OCI-LY1 (cell line): ENCODE measurements at regions not wholly inside any gene's neighbourhood (a gene's known extent, or its start where the extent isn't known, plus 50 kb on each side); places are given as distances from the start of the nearest gene placed in this dataset.

ENCODE experiments used
- H2AFZ ChIP-seq: fragments of 200-600 bp; sonication (generic), shearing (Covaris generic); 2 replicates; pipeline ENCODE4 v1.6.0; 2014; ENCODE audit warnings: antibody characterized with exemption, mild to moderate bottlenecking, low read length
- H3F3A ChIP-seq: fragments of 200-600 bp; sonication (generic), shearing (Covaris generic); 2 replicates; pipeline ENCODE4 v1.6.0; 2014; ENCODE audit warnings: mild to moderate bottlenecking, antibody characterized with exemption, low read length, moderate library complexity; ENCODE audit not compliant: insufficient read depth
- H3K27ac ChIP-seq: fragments of 200-600 bp; sonication (generic); 2 replicates; pipeline ENCODE4 v1.5.1; 2014; ENCODE audit warnings: low read length, mixed run types, mild to moderate bottlenecking, low read depth; ENCODE audit not compliant: poor library complexity, severe bottlenecking
- H3K27me3 ChIP-seq: fragments of 200-600 bp; sonication (generic); 2 replicates; pipeline ENCODE4 v1.6.0; 2014; ENCODE audit warnings: antibody characterized with exemption, mild to moderate bottlenecking, low read length, moderate library complexity; ENCODE audit not compliant: insufficient read depth
- H3K36me3 ChIP-seq: fragments of 200-600 bp; sonication (generic); 2 replicates; pipeline ENCODE4 v1.6.1; 2014; ENCODE audit warnings: mild to moderate bottlenecking, antibody characterized with exemption, low read length, moderate library complexity, mixed read lengths; ENCODE audit not compliant: insufficient read depth
- H3K4me1 ChIP-seq: fragments of 200-600 bp; sonication (generic); 2 replicates; pipeline ENCODE4 v1.5.1; 2014; ENCODE audit warnings: mild to moderate bottlenecking, low read length, moderate library complexity; ENCODE audit not compliant: insufficient read depth, severe bottlenecking
- H3K4me2 ChIP-seq: fragments of 200-600 bp; sonication (generic), shearing (Covaris generic); 2 replicates; pipeline ENCODE4 v1.6.1; 2014; ENCODE audit warnings: low read length
- H3K4me3 ChIP-seq: fragments of 200-600 bp; sonication (generic); 2 replicates; pipeline ENCODE4 v1.5.1; 2014; ENCODE audit warnings: low read length, low read depth, mild to moderate bottlenecking, mixed read lengths; ENCODE audit not compliant: poor library complexity, severe bottlenecking
- H3K79me2 ChIP-seq: fragments of 200-600 bp; shearing (Covaris generic); 2 replicates; pipeline ENCODE4 v1.6.1; 2016; ENCODE audit warnings: mixed run types, low read length, mixed read lengths; ENCODE audit not compliant: insufficient read depth
- H3K9ac ChIP-seq: fragments of 200-600 bp; sonication (generic), shearing (Covaris generic); 2 replicates; pipeline ENCODE4 v1.6.1; 2014; ENCODE audit warnings: mild to moderate bottlenecking, low read length, mixed read lengths
- H3K9me2 ChIP-seq: fragments of 200-600 bp; sonication (generic), shearing (Covaris generic); 2 replicates; pipeline ENCODE4 v1.6.1; 2014; ENCODE audit warnings: low read depth, mild to moderate bottlenecking, low read length, mixed read lengths
- H3K9me3 ChIP-seq: fragments of 200-600 bp; shearing (Covaris generic); 2 replicates; pipeline ENCODE4 v1.6.1; 2014; ENCODE audit warnings: low read length, mixed read lengths
- H4K20me1 ChIP-seq: fragments of 200-600 bp; sonication (generic), shearing (Covaris generic); 2 replicates; pipeline ENCODE4 v1.6.0; 2016; ENCODE audit warnings: mild to moderate bottlenecking, low read length; ENCODE audit not compliant: insufficient read depth
- CTCF ChIP-seq: fragments of 200-600 bp; sonication (generic), shearing (Covaris generic); IDR thresholded peaks from 2 replicates; pipeline ENCODE4 v1.5.1; 2017; ENCODE audit warnings: mild to moderate bottlenecking, antibody characterized with exemption, low read length, moderate library complexity, mixed read lengths
- EZH2 ChIP-seq: fragments of 200-600 bp; sonication (generic), shearing (Covaris generic); IDR thresholded peaks from 2 replicates; pipeline ENCODE4 v1.8.0; 2017; ENCODE audit warnings: borderline replicate concordance, mixed run types, mild to moderate bottlenecking, antibody characterized with exemption, low read length, moderate library complexity, mixed read lengths

- Histone ChIP-seq H2AFZ (no peak overlapping the region), H3K9me3 (no peaks in the 10 kb centered on the region), H3K4me1 (no peaks in the 10 kb centered on the region), H3K4me3 (no peak overlapping the region), H3K27ac (no peak overlapping the region), H3K27me3 (no peaks in the 10 kb centered on the region; the same call in 1 of the 2 replicates), H3K79me2 (no peaks in the 10 kb centered on the region), H3K4me2 (no peak overlapping the region), H3K9me2 (no peaks in the 10 kb centered on the region), H3K9ac (no peak overlapping the region), H3F3A (no peaks in the 10 kb centered on the region), H3K36me3 (no peaks in the 10 kb centered on the region), H4K20me1 (no peaks in the 10 kb centered on the region)
- TF ChIP-seq EZH2 (no peak), CTCF (no peak)
Observed at GRCh38 chr7:94133460-94133859, 129.3 kb upstream of the BET1 start.

- no peaks in the 10 kb centered on the region for H3K36me3 ChIP-seq
- TF ChIP-seq EZH2 (no peak), CTCF (no peak)
- no peak overlapping the region for H2AFZ ChIP-seq
- H3K4me2 ChIP-seq, result no peak overlapping the region
- H3K4me1 ChIP-seq, result no peaks in the 10 kb centered on the region
- no peaks in the 10 kb centered on the region for H3F3A ChIP-seq
- no peak overlapping the region for H3K27ac ChIP-seq
- no peak overlapping the region for H3K9ac ChIP-seq
- no peaks in the 10 kb centered on the region; the same call in 1 of the 2 replicates for H3K27me3 ChIP-seq
- no peak overlapping the region for H3K4me3 ChIP-seq
- no peaks in the 10 kb centered on the region for H3K9me3 ChIP-seq
- no peaks in the 10 kb centered on the region for H3K9me2 ChIP-seq
- H4K20me1 ChIP-seq, result no peaks in the 10 kb centered on the region
- no peaks in the 10 kb centered on the region for H3K79me2 ChIP-seq
Observed at GRCh38 chr7:94135180-94135579, 131.0 kb upstream of the BET1 start.

GRCh38 chr7:94142281-94142680 is 138.1 kb upstream of the BET1 start:
- H3K4me1 ChIP-seq, result no peaks in the 10 kb centered on the region
- no peak overlapping the region for H3K4me3 ChIP-seq
- no peak overlapping the region for H3K27ac ChIP-seq
- no peaks in the 10 kb centered on the region for H3F3A ChIP-seq
- H4K20me1 ChIP-seq, result no peaks in the 10 kb centered on the region
- no peaks in the 10 kb centered on the region for H3K79me2 ChIP-seq
- no peaks in the 10 kb centered on the region for H3K9me3 ChIP-seq
- no peaks in the 10 kb centered on the region for H3K36me3 ChIP-seq
- H2AFZ ChIP-seq, result no peak overlapping the region
- no peak overlapping the region for H3K4me2 ChIP-seq
- TF ChIP-seq CTCF (no peak), EZH2 (no peak)
- H3K9me2 ChIP-seq, result no peaks in the 10 kb centered on the region
- no peak overlapping the region for H3K9ac ChIP-seq
- no peaks in the 10 kb centered on the region for H3K27me3 ChIP-seq
